ENCODE measurements at regions not wholly inside any gene's neighbourhood (a gene's known extent, or its start where the extent isn't known, plus 50 kb on each side); places are given as distances from the start of the nearest gene placed in this dataset.
"Not testable (repeated sequence)": the region's sequence is repeated elsewhere in the genome, so short reads cannot be mapped to it uniquely, and the experiment has no call there.

- not testable (repeated sequence) for DNase-seq (ENCODE audit: low read depth)
Observed at GRCh38 chr6:43998592-43999243, 128.5 kb downstream of the MRPL14 start.

DNA sequence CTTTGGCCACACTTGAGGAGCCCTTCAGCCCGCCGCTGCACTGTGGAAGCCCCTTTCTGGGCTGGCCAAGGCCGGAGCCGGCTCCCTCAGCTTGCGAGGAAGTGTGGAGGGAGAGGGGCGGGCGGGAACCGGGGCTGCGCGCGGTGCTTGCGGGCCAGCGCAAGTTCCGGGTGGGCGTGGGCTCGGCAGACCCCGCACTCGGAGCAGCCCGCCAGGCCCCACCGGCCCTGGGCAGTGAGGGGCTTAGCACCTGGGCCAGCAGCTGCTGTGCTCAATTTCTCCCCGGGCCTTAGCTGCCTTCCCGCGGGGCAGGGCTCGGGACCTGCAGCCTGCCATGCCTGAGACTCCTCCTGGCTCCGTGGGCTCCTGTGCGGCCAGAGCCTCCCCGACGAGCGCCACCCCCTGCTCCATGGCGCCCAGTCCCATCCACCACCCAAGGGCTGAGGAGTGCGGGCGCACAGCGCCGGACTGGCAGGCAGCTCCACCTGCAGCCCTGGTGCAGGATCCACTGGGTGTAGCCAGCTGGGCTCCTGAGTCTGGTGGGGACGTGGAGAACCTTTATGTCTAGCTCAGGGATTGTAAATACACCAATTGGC, 129.2 kb downstream of the MRPL14 start:
- DNase-seq (ENCODE audit: low read depth) = not testable (repeated sequence)

DNA sequence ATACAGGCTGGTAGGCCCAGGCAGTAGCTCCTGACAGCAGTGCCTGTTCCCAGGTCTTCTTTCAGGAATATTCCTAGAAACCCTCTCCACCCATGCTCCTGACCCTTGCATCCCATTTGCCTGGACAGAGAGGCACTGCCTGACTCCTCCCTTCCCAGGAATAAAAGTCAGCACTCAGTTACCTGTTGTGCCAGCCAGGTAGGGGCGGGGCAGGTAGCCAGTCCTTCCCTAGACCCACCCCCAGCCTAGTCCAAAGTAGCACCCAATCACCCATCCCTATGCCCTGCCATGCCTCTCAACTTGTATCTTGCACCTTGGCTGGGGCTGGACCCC, 129.9 kb downstream of the MRPL14 start:
- DNase-seq (ENCODE audit: low read depth) = no peak

- no peak for DNase-seq (ENCODE audit: low read depth)
Observed at GRCh38 chr6:43996618-43997344, 130.5 kb downstream of the MRPL14 start.

DNA sequence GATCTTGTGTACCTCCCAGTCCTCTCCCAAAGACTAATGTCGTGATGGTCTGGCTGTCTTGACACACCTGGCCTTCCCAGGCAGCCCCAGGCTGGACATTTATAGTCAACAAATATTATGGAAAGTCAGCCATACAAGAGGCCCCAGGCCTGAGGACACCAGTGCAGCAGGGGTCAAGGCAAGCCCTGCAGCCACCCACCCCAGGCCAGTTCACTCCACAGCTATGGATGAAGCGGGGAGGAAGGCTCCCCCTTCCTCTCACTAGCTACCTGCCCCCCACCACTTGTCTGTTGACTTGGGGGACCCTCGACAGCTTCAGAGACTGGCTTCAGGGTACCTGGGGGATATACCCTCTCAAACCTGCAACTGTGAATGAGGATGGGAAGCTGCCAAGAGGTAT, 132.1 kb downstream of the MRPL14 start:
- DNase-seq (ENCODE audit: low read depth) = no peak

GRCh38 chr6:43993881-43994523, 133.2 kb downstream of the MRPL14 start:
- DNase-seq (ENCODE audit: low read depth) = no peak

- DNase-seq (ENCODE audit: low read depth) = no peak
Observed at GRCh38 chr6:43992783-43993644, 134.2 kb downstream of the MRPL14 start.

DNA sequence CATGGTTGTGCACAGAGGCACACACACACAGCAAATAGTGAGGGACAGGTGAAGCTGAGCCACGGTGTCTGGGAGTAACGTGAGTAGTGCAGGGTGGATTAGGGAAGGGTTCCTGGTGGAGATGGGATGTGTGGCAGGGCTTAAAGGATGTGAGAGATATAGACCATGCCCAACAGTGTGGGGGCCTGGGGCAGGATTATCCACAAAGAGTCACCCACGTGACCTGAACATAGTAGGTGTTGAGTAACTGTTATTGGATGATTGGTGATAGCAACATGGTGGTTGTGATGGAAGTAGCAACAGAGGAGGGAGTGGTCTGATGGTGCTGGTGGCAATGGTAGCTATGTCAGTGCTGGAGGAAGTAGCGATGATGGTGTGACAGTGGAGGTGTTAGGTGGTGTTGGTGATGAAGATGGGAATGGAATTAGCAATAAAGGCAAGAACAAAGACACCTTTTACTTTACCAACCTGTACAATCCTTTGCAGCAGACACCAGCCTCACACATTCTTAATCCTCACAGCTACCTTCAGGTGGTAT, 135.1 kb downstream of the MRPL14 start:
- DNase-seq (ENCODE audit: low read depth) = no peak

DNA sequence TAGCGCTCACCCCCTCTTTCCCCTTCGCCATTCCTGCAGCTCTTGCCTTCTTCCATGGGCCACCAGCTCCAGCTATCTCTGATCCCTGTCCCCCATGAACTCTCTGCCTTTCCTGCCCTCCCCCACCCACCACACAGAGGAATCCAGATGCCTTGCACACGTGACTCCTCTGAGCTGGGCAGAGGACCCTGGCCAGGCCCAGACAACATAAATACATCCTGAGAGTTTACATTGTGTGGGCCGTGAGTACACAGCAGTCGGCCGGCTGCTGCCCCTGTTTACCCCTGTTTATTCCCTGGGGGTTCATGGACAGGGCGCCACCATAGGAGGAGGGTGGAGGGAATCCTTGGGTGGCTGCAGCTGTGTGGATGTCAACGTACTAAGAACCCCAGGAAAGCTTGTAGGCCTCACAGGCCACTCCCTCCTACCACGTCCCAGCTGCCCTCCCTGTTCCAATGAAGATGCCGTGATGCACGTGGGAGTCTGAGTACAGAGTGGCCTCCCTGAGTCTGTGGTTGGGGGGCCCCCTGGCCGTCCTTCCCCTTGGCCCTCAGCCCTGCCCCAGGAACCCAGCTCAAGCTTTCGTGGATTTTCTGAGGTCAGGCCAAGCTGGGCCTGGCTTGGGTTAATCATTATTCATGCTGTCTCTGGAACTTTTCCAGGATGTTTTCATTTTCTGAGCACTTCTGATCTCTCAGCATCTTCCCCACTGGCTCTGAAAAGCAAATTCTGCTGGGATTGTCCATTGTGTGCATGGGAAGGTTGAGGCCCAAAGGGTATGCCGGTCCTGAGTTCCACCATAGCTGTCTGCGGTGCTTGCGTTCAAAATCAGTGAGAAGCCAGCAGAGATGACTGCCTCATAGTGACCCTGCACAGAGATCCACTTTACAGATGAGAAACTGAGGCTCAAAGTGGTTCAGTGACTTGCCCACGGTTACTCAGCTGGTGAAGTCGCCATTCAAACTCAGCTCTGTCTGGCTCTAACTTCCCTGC, 136.3 kb downstream of the MRPL14 start:
- peak; percentile 64 for DNase-seq (ENCODE audit: low read depth)

DNA sequence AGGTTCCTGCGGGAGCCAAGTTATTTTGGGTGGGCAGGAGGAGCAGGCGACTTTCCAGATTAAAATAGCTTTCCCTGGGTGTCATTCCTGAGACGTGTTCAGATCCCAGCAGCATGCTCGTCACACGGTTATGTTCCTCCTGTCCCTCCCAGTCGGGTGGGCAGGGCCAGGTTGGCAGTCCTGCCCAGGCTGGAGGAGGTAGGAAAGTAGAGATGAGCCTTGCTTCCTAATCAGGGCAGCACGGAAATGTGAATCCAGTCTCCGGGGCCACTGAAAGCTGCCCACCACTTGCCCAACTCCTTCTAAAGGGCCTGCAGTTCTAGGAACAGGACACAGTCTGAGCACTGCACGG, 137.0 kb downstream of the MRPL14 start:
- DNase-seq (ENCODE audit: low read depth) = no peak

- no peak for DNase-seq (ENCODE audit: low read depth)
Observed at GRCh38 chr6:43989581-43990146, 137.6 kb downstream of the MRPL14 start.

- DNase-seq (ENCODE audit: low read depth) = no peak
Observed at GRCh38 chr6:43988801-43989200, 138.5 kb downstream of the MRPL14 start.

GRCh38 chr6:43987838-43988439, 139.3 kb downstream of the MRPL14 start:
- no peak for DNase-seq (ENCODE audit: low read depth)

- DNase-seq (ENCODE audit: low read depth) = no peak
Observed at GRCh38 chr6:43986177-43986825, 141.0 kb downstream of the MRPL14 start.

GRCh38 chr6:43985329-43985728, 141.9 kb downstream of the MRPL14 start:
- DNase-seq (ENCODE audit: low read depth) = no peak

DNA sequence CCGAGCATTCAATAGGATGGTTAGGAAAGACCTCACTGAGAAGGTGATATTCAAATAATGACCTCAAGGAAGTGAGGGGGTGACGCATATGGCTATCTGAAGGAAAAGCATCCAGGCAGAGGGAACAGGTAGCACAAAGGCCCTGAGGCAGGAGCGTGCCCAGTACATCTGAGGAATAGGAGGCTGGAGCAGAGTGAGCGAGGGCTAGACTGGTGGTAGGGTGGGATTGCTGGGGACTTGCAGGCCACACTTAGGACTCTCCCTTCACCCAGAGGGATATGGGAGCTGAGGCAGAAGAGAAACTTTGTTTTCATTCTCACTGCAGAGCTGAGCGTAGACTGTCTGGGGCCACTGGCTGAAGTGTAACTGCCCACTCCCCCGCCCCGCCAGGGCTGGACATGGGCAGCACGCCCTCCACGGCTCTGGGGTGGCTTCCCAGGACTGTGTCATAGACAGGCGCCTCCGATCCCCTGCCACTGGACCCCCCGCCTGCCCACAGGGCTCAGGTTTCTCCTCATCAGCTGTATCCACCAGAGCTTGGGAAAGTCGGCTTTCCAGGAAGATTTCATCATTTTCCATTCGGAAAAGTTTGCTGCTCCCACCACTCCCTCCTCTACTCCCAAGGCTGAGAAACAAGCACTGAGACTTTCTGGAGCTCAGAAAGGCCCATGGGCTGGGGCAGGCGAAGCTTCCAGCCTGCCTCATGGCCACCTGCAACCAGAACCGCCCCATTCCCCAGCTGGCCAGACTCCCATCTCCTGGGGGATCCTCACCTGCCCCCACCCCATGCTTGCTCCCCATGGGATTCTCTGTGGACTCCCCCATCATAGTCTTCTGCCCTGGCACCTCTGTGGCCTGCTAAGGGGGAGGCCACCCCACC, 142.6 kb downstream of the MRPL14 start:
- DNase-seq (ENCODE audit: low read depth) = no peak

DNA sequence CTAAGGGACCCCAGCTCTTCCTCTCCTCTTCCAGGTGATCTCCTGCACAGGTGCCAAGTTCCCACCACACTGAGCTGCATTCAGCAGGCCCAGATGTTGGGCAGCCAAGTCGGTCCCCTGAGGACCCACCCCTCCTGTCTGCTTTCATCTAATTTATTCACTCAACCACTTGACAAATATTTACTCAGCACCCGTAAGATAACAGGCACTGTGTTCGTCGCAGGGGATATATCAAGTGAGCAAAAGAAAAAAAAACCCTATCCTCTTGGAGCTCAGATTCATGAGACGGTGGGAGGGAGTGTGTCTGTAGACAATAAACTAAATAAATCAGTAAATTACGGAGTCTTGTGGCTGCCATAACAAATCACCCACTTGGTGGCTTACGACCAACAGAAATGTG, 143.6 kb downstream of the MRPL14 start:
- no peak for DNase-seq (ENCODE audit: low read depth)

- no peak for DNase-seq (ENCODE audit: low read depth)
Observed at GRCh38 chr6:43983191-43983590, 144.1 kb downstream of the MRPL14 start.
